Astrocyte of the hippocampus (primary cell): ENCODE measurements at regions not wholly inside any gene's neighbourhood (a gene's known extent, or its start where the extent isn't known, plus 50 kb on each side); places are given as distances from the start of the nearest gene placed in this dataset.

Experiments used
- DNase-seq: peaks from one replicate; pipeline ENCODE4 v3.0.0; 2011; ENCODE audit warnings: low read depth, low spot score

DNA sequence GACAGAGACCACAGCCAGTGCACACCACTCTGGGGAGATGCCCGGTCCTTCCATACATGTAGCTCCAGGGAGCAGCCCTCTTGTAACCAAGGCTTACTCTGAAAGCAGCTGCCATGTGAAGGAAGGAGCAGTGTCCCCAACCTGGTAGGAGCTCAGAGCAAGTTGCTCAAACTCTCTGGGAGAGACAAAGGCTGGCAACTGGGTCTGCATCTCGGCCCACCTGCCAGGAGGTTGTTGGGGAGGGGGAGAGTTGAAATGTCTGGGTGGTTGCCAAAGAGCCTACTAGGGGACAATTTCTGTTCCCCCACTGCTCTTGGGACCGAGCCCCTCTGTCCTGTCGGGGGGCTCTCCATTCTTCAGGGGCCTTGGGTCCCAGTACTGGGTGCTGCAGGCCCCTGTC is 309.9 kb downstream of the TLE3 start:
- DNase-seq, result no peak

DNA sequence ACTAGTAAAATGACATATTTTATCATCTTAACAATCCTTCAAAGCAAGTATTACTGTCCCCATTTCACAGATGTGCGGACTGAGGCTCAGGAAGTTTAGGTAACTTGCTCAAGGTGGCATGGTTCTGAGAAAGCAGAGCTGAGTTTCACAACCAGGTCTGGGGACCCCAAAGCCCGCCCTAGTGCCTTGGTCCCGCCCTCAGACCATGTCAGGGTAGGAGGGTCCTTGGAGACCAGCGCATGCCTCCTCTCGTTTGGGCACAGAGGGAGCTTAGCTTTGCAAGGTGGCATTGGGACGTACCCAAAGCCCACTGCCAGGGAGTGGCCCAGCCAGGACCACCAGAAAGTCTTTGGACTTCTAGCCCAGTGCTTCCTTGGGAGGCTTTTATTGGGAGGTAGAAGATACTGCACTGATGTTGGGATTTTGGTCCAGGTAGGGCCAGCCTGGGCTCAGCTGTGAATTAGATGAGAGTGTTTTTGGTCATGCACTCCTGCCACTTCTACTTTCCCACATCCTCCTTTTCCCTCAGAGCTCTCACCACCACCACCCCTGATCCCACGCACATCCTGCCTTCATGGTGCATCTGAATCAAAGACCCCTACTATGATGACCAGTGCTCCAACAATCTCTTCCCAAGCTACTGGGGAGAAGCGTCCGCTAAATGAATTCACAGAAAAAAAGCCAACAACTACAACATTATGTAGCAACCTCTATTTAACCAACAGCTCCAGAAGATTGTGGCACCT is 307.9 kb downstream of the TLE3 start:
- no peak for DNase-seq

DNA sequence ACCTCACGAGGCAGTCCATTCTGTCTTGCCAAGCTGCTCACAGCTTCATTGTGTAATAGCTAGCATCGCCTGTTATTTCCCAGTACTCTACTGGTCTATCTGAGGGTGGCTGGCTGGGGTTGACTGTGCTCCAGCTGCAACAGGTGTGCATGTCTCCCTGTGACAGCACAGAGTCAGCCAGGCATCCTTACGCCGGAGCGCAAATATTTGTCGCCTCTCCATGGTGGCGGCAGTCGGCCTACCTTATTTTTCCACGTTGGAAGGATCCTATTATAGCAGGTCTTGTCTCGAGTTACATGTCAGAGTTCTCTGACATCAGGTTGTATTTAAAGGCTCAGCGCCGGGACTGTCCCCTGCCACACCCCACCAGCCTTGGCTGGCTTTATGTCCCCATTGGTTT is 307.1 kb downstream of the TLE3 start:
- no peak for DNase-seq

DNA sequence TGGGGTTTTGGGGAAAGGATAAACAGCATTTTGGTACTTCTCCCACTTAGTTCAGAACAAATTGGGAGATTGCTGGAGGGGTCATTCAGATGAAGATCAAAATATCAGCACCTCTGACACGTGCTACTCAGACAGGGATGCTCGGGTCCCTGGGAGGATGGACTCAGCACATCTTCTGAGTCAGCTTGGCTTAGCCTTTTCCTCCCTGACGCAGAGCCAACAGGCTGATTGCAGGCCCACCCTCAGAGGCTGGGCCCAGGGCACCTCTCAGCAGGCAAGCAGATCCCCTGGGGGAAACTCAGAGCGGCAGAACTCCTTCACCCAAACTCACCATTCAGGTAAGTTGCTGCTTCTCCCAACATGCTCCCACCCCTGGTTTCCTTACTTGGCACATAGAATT is 304.9 kb downstream of the TLE3 start:
- DNase-seq, result no peak

DNA sequence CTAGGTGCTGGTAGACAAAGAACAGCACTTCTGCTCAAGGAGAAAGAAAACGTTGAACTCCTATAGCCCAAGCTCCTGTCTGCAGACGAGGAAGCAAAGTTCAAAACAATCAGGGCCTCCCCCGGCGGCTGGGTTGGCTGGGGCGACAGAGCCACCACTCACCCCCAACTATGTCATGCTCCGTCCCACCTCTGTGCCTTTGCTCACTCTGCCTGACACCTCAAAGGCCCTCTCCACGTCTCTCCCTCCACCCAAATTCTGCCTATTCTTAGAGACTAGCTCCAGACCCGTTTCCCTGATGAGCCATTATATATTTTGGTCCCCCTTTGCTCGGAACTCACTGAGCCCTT is 304.3 kb downstream of the TLE3 start:
- DNase-seq, result no peak

DNA sequence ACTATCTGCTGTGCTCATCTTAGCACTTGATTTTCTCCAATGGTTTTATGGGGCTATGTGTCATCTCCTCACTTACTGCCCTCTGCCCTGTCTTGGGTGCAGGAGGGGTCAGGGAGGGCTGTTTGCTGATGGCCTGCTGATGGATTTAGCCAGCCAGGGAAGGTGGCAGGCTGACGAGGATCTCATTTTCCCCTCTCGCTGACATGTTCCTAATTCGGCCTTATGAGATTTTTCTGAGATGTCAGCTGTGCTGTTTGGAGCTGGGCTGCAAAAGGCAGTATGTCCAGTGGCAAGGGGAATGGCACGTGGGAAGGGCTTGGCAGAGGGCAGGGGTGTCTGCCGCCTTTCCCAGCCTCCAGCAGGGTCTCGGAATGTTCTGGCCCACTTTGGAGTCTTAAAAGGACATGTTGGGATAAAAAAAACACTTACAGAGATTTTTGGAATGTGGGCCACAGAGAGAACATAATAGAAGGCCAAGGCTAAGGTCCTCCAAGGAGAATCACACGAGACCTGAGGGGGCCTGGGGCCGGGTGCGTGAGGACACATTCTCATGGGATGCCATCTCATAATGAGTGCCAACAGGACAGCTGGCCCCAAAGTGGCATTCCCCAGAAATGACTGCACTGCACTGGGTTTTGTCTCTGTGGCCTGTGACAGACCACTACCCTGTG is 303.8 kb downstream of the TLE3 start:
- DNase-seq, result peak; percentile 68

DNA sequence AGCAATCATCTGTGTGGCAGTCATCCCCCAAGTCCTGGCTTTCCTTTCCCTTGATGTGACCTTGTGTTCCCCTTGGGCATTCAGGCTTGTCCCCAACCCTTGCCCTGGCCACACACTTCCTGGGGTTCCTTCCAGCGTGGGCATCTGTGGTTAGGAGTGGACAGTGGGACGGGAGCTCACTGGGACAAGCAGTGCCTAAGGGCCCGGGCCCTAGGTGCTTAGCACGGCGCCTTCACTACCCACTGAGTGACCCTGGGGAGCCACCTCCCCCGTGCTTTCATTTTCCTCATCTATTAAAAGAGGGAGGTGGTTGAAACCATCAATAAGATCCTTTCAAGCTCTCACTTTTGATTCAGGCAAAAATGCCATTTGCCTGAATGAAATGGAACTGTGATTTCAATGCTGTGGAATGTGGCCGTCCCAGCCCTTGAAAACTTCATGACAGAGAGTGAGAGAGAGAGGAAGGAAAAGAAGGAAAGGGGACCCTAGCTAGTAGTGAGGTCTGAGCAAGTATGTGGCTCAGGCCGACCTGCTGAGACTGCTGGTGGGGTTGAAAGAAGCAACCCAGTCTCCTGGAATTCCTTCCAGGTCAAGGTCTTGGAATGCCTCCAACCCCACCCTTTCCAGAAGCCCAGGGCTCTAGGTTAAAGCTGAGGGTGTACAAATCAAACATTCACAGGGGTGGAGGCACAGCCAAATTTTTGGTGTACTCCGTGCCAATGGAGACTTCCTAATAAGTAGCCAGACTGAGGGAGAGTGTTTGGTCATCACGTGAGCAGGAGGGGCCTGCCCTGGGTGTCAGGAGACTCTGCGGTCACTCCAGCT is 302.9 kb downstream of the TLE3 start:
- peak; percentile 91 for DNase-seq

DNA sequence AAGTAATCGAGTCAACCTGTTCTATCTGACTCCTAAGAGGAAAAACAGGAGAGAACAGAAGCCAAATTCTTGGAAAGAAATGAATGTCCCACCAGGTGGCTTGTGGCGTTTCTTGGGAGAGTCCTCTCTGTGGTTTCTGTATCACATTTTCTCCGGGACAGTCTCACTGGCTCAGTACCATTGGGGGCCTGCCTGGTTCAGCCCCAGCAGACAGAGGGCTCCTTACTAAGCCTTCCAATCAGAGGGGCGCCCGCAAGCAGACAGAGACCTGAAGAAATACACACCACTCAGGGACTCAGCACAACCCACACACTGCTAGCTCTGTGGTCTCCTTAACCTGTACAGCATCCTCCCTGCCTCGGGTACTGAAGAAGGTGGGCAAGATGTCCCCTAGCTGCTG is 302.1 kb downstream of the TLE3 start:
- no peak for DNase-seq

DNA sequence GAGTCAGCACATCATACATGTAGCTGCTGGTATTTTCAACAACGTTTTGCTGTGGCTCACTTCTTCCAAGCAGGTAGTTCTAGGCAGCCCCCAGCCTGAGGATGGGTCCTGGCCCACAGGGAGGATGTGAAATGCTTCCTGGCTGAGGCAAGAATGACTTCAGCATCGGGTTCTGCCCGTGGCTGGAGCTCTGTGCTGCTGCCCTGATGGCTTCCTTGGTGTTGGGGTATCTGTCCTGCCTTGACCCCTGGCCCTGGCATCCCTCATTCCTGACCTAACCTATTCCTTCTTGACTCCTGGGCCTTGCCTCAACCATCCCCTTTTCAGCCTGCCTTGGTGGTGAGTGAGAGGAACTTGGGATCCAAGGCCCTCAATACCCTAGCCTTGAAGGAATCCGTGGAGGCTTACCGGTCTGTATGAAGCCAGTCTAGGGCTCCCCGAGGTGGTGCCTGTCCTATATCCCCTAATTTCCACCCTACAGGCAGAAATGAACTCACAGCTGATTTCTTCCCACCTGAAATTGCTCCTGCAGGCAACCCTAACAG is 300.6 kb downstream of the TLE3 start:
- no peak for DNase-seq

DNA sequence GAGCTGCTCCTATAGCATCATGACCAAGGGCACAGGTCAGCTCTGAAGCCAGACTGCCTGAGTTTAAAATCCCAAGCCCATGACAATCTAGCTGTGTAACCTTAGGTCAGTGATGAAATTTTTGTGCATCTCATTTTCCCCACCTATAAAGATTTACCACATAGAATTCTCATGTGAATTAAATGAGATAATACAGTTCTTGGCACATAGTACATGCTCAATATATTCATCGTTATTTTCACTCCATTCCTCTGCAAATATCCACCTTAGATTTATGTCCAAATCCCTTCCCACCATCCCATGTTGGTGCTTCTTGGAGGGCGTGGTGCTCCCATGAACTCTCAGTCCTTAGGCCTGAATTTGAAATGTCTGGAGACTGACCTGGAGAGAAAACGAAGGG is 300.1 kb downstream of the TLE3 start:
- no peak for DNase-seq

DNA sequence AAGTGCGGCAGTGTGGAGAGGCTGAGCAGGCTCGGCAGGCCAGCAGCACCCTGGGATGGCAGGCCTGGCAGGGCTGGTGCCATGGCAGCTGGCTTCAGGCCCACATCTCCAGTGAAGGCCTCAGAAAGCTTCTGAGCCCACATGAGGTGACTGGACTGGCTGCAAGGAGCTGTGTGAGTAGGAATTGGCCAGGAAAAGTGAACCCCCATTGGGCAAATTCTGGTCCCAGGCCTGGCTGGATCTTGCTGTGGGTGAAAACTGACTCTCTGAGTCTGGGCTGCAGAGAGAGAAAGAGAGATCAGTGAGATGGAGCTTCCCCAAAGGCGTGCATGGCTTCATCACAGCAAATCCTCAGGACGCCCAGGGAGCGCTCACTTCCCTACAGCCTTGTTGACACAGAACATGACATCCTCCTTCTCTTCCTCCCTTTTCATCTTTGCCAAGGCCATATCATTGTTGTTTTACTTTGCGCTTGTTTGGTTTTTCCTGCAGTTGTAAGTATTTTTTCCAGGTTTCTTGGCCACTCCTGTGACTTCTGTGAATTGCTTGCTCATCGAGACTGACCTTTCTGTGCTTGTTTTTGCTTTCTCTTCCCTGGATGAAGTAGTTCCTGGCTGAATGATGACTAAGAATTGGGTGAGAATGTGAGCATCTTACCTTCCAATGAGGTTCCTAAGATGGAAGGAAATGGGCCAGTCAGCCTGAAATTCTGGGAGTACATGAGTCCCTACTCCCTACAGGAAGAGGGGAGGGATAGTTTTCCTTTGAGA is 299.1 kb downstream of the TLE3 start:
- peak; percentile 53 for DNase-seq

DNA sequence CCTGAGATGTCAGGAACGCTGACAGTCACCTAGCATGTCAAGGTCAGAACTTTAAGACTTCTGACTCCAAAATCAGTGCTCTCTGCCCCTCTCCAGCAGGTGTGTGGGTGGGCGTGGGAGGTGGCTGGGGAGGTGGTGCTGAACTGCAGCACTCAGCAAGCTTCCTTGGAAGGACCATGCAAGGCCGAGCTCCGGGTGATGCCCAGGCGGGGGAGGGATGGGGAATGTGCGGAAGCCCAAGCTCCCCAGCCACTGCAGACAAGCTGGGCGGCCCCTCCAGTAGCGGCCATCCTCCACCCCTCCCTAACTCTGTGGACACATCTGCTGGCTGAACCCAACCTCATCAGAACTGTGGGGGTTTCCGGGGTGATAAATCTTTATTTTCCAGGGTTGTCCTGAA is 296.6 kb downstream of the TLE3 start:
- DNase-seq, result no peak

DNA sequence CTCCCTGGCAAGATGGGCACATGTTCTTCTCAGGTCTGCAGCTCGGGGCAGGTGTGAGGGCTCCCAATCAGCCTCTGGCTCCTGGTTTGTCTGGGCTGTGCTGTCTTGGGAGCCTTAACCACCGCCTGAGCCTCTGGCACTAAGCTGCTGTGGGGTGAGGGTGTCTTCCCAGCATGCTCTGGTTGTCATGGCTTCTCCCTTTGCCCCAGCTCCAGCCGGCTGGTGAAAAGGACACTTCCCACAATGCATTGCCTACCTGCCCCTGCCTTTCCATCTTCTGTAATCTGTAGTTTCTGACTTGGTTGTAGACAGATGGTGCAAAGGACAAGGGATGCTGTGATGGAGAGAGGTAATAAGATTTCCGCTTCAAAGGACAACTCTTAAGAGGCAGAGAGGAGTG is 295.3 kb downstream of the TLE3 start:
- no peak for DNase-seq

DNA sequence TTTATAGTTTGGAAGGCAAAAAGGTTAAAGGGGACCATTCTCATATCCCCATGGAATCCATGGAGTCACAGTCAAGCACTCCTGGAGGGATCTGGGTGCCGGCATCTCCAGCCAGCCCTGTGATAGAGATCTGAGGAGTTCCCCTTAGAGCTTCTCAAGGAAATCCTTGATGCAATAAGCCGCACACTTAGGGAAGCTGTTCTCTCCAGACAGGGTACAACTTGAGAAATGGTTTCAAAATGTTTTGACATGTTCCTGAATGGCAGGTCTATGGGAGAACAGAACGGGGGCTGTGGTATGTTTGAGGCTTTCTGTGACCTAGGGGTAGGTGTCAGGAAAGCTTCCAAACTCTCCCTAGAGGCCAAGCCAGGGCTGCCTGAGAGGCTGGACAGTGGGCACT is 292.9 kb downstream of the TLE3 start:
- no peak for DNase-seq

DNA sequence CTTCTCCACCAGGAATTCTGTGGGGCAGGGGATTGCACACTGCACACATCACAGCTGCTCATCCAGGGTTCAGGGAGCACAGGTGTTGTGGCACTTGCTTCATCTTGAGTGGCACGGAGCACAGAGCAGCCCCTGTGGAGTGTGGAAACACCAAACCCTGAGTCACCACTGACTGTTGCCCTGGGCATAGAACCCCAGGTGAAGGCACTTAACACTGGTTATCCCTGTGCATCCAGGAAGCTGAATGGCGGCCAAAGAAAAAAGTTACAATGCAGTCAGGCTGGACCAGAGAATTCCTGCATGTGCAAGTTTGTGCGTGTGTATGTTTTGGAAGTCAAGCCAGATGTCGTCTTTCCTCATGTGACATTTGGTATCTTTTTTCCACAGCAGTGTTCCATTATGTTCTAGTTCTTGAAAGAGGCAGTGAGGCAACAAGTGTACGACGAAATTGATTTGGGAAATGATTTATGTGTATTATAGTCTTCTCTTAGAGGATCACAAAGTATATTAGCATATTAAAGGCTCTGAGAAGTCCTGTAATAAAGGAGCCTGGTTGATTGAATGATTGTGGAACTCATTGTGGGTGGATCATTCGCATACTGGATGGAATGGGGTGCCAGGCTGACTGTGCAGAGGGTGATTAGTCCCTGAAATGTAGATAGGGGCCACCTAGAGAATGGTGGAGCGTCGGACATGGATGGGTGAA is 292.3 kb downstream of the TLE3 start:
- DNase-seq, result no peak

DNA sequence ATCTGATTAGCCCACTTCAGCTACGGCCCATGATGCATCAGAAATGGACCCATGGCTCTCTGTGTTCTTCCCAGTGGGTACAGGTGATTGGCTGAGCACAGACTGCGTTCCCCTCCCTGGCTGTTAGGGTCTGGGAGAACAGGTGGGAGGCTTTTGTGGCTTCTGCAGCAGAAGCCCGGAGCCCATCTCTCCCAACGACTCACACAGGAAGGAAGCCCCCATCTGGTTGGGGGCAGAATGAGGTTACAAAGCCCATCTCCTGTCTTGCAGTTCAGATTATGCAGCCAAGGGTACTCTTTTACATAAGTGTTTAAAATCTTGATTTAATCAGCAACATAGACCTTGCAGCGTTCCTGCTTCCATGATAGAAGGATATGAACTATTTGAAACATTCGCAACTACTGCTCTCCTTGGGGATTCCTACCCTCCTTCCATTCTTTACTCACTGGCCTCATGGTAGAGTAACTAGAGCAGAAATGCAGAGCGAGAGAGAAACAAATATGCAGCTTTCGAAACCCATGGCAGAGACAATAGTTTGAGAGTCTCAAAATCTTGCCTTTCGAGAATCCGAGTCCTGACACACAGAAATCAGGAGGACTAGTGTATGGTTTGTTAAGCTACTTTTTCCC is 291.3 kb downstream of the TLE3 start:
- DNase-seq, result no peak

DNA sequence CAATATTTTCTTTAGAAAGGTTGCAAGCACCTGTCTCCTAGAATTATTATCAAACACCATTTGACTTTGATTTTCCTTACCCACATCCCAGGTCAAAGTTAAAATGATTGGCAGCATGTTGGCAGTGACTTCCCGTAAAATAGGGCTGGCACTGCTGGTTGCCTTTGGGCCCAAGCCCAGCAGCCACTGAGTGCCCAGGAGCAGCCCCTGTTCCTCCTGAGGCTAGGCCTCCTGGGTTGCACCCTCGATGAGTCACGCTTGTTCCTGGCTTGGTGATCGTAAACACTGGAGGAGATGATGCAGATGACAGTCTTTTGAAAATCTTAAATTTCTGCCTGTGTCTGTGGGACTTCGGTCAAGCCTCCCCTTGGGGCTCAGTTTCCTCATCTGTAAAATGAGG is 290.0 kb downstream of the TLE3 start:
- peak; percentile 60 for DNase-seq

DNA sequence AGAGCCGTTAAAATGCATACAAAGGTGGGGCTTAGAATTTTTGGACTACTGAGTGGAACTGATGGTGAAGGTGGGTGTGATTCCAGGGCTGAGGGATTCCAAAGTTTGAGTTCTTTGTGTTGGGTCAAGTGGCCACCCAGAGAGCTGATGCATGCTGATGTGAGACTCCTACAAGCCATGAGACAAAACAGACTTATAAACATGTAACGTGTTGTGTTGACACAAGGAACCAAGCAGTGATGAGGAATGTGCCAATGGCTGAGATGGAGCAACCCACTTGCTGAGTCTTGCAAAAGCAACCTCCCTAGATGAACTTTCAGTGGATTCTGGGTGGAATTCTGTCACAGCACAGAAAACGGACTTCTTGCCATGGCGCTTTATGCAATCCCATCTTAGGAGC is 289.0 kb downstream of the TLE3 start:
- no peak for DNase-seq

DNA sequence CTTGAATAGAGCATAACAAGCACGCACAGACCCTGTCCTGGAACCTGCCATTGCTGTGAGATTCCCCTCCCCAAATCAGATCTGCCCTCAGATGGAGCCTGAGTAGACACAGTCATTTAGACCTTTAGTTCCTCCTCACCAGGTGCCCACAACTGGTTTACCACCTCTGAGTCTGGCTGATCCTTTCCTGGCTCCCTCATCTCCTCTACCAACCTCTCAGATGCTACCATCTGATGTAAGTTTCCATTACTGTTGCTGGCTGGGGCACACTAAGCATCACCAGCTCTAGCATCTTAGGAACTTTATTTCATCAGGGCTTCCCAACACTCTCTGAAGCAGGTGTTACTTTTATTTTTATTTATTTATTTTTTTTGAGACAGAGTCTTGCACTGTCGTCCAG is 288.3 kb downstream of the TLE3 start:
- DNase-seq, result no peak
